ENCODE measurements at regions not wholly inside any gene's neighbourhood (a gene's known extent, or its start where the extent isn't known, plus 50 kb on each side); places are given as distances from the start of the nearest gene placed in this dataset.

DNA sequence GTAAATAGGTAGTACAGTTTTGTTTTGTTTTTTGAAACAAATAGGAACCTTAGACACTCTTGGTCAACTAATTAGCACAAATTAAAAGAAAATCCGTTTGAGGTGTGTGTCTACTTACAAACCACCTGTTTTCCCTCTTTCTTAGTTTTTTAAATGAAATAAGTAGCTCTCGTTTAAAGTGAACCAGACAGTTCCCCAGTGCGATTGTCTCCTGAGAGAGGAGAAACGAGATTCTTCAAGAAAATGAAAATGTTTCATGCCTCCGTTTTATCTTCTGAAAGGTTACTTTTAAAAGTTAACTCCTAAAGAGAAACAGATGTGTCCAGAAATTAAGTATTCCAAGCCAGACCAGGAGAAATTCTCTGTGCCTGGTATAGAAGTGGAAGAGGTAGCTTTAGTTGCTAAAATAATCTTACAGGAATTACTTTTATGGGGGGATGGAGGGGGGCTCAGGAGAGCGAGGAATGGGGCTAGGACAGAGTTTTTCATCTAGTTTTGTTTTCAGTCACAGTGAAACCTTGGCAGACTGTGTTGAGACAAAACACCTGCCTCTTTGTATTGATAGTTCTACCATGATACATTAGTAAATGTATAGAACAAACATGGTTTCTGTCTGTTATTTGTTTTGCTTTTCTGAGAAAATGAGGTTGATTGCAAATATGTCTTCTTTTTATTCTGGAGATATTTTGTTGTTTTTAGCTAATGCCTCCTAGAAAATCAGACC lies 155.1 kb upstream of the CNTN4 start:
- H3K4me3 ChIP-seq (ENCODE audit: low read depth, poor library complexity, severe bottlenecking), result no peak overlapping the region
- intact Hi-C loops (cut with DNase I; ENCODE audit: low total_unique reads), result no loop called here
- no peak for DNase-seq (ENCODE audit: low spot score in 2 of 2)
- TF ChIP-seq, protein P1, sequence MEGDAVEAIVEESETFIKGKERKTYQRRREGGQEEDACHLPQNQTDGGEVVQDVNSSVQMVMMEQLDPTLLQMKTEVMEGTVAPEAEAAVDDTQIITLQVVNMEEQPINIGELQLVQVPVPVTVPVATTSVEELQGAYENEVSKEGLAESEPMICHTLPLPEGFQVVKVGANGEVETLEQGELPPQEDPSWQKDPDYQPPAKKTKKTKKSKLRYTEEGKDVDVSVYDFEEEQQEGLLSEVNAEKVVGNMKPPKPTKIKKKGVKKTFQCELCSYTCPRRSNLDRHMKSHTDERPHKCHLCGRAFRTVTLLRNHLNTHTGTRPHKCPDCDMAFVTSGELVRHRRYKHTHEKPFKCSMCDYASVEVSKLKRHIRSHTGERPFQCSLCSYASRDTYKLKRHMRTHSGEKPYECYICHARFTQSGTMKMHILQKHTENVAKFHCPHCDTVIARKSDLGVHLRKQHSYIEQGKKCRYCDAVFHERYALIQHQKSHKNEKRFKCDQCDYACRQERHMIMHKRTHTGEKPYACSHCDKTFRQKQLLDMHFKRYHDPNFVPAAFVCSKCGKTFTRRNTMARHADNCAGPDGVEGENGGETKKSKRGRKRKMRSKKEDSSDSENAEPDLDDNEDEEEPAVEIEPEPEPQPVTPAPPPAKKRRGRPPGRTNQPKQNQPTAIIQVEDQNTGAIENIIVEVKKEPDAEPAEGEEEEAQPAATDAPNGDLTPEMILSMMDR (IDR thresholded peaks at IDR 0.05), result no peak
- no peak for TF ChIP-seq POLR2A (IDR thresholded peaks at IDR 0.05)
- 50 to 53% methylated on average over 6 of the region's 6 CpGs for WGBS, 2 donors

DNA sequence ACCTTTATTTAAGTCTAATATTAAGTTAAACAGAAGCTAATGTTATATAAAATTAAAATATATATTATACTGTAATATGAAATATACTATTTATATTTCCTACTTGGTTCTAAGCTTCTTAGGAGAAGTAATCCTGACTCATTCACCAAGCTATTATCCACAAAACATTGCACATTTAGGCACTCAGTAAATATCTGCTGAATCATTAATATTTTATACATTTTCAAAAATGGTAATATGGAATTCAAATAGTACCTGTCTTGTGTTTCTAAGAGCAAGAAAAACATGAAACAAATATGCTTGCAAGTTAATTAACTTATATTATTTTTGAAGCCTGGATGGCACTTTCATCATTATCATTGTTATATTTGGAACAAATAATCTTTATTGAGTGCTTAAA lies 153.0 kb upstream of the CNTN4 start:
- H3K4me3 ChIP-seq (ENCODE audit: low read depth, poor library complexity, severe bottlenecking), result no peak overlapping the region
- no peak for DNase-seq (ENCODE audit: low spot score in 2 of 2)
- intact Hi-C loops (cut with DNase I; ENCODE audit: low total_unique reads), result no loop called here
- TF ChIP-seq POLR2A (IDR thresholded peaks at IDR 0.05), result no peak
- TF ChIP-seq, protein P1 (IDR thresholded peaks at IDR 0.05), result no peak

DNA sequence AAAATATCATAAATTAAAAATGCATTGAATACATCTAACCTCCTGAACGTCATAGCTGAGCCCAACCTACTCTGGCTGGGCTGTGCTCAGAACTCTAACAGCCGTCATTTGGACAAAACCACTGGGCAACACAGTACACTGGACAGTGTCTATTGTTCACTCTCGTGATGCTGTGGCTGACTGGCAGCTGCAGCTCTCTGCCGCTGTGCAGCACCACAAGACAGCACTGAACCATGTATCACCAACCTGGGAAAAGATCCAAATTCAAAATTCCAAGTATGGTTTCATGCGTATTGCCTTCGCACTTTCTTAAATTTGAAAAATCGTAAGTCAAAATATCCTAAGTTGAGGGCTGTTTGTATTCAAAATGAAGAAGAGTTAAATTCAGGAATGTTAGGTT lies 145.1 kb upstream of the CNTN4 start:
- TF ChIP-seq, protein P1 (IDR thresholded peaks at IDR 0.05), result no peak
- no peak for TF ChIP-seq POLR2A (IDR thresholded peaks at IDR 0.05)
- 71 to 89% methylated on average over 7 of the region's 7 CpGs for WGBS, 2 donors
- intact Hi-C loops (cut with DNase I; ENCODE audit: low total_unique reads), result no loop called here
- DNase-seq (ENCODE audit: low spot score in 2 of 2), result no peak
- H3K4me3 ChIP-seq (ENCODE audit: low read depth, poor library complexity, severe bottlenecking), result no peak overlapping the region

DNA sequence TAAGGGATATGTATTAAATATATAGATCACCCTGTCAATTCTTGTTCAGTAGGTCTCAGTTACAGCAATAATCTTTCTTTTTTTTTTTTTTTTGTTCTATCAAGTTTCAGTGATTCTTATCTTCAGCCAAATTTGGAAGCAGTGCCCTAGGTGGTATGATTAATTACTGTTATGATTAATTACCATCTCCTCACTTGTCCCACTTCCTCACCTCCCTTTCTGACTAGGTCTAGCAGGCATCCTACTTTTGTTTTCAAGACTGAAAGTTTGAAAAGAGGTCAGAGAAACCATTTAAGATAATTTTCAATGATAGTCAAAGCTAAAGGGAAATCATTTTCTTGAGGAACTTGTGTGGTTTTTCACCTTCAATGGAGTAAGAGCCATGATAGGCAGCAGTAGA lies 144.0 kb upstream of the CNTN4 start:
- no peak for TF ChIP-seq POLR2A (IDR thresholded peaks at IDR 0.05)
- TF ChIP-seq, protein P1 (IDR thresholded peaks at IDR 0.05), result no peak
- no peak overlapping the region for H3K4me3 ChIP-seq (ENCODE audit: low read depth, poor library complexity, severe bottlenecking)
- DNase-seq (ENCODE audit: low spot score in 2 of 2), result no peak
- intact Hi-C loops (cut with DNase I; ENCODE audit: low total_unique reads), result no loop called here

DNA sequence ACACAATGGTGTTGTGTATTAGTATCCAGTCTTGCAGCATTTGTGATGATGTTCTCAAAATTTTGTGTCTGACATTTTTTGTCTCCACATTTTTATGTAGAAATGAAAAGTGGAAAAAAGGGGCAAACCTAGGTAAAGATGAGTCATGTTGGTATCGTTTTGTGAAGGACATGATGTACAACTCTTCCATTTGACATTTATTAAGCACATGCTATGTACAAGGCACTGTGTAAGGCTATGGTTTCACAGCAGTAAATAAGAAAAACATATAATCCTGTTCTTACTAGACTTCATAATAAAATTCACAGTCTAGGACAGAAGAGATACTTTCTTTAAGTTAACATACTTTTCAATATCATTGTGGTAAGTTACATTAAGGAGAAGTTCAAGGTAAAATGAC lies 143.5 kb upstream of the CNTN4 start:
- no peak for DNase-seq (ENCODE audit: low spot score in 2 of 2)
- TF ChIP-seq POLR2A (IDR thresholded peaks at IDR 0.05), result no peak
- TF ChIP-seq, protein P1 (IDR thresholded peaks at IDR 0.05), result no peak
- intact Hi-C loops (cut with DNase I; ENCODE audit: low total_unique reads), result no loop called here
- no peak overlapping the region for H3K4me3 ChIP-seq (ENCODE audit: low read depth, poor library complexity, severe bottlenecking)
- 45 to 46% methylated on average over 1 of the region's 1 CpG for WGBS, 2 donors

DNA sequence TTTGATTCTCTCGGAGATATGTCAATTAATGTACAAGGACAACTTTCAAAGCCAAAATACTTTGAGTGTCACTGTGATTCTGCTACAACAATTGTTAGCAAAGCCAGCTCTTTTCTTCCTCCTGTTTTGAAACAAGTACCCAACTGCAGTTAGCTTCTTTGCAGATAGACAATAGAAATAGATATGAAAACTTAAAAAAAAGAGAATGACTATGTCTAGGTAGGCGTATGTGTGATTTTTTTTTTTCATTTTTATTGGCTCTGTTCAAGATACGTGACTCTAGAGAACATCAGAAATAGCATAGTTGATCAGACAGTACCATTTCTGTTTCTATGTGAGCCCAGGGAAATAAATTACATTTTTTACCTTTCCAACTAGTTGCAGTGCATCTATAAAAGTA lies 142.9 kb upstream of the CNTN4 start:
- no peak overlapping the region for H3K4me3 ChIP-seq (ENCODE audit: low read depth, poor library complexity, severe bottlenecking)
- TF ChIP-seq, protein P1 (IDR thresholded peaks at IDR 0.05), result no peak
- no peak for TF ChIP-seq POLR2A (IDR thresholded peaks at IDR 0.05)
- no peak for DNase-seq (ENCODE audit: low spot score in 2 of 2)
- intact Hi-C loops (cut with DNase I; ENCODE audit: low total_unique reads), result no loop called here
- WGBS, 2 donors, result 82 to 92% methylated on average over 3 of the region's 3 CpGs

All from lower leg skin (tissue), 4 donors.